Spleen (tissue), 7 donors: ENCODE measurements at regions not wholly inside any gene's neighbourhood (a gene's known extent, or its start where the extent isn't known, plus 50 kb on each side); places are given as distances from the start of the nearest gene placed in this dataset.

Experiments
- POLR2AphosphoS5 ChIP-seq, 3 donors: sonication (generic); formaldehyde crosslinking; IDR thresholded peaks; one replicate each; pipeline ENCODE4 v1.5.1; 2017; ENCODE audit warnings: antibody characterized with exemption in 3 of 3
- TF ChIP-seq, protein P1 (sequence below), 11 experiments: fragments of 200-600 bp in 7 of 11; fragments of 450-650 bp in 4 of 11; sonication (generic) in 4 of 11; IDR thresholded peaks in 8 of 11; conservative IDR thresholded peaks in 3 of 11; 1 replicate in 7 of 11; 2 replicates in 4 of 11; pipeline versions ENCODE4 v1.4.0 to v1.8.0; 2016 to 2021; ENCODE audit warnings: antibody characterized with exemption in 11 of 11, inconsistent platforms in 4 of 11, mild to moderate bottlenecking in 1 of 11
- donor health status: DM: no; HTN: no; CAD: no; lungs with moderate emphysema.
- donor health status: DM: no; HTN: no; CAD: no.
- donor health status: DM: no; HTN: no; CAD: no.

DNA sequence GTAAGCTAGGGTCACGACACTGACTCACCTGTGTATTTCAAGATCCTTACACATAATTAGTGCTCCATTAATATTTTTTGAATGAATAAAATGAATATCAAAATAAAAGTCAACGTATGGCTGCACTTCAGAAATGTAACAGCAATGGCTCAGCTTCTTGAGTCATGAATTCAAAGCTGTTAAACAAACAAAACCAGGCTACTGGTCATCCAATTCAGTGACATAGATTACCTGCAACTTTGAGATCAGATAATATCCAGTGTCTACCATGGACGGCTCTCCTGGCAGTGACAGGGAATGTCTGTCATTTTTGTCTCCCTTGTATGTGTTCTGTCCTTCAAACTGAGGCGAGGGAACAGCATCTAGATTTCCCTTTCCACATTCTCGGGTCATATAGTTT is 225.6 kb downstream of the EFCAB11 start:
- TF ChIP-seq, protein P1, sequence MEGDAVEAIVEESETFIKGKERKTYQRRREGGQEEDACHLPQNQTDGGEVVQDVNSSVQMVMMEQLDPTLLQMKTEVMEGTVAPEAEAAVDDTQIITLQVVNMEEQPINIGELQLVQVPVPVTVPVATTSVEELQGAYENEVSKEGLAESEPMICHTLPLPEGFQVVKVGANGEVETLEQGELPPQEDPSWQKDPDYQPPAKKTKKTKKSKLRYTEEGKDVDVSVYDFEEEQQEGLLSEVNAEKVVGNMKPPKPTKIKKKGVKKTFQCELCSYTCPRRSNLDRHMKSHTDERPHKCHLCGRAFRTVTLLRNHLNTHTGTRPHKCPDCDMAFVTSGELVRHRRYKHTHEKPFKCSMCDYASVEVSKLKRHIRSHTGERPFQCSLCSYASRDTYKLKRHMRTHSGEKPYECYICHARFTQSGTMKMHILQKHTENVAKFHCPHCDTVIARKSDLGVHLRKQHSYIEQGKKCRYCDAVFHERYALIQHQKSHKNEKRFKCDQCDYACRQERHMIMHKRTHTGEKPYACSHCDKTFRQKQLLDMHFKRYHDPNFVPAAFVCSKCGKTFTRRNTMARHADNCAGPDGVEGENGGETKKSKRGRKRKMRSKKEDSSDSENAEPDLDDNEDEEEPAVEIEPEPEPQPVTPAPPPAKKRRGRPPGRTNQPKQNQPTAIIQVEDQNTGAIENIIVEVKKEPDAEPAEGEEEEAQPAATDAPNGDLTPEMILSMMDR (IDR thresholded peaks at IDR 0.05 in 8 of 11, conservative IDR thresholded peaks at IDR 0.05 in 3 of 11), result no peak
- no peak for TF ChIP-seq POLR2AphosphoS5 (IDR thresholded peaks at IDR 0.05)
